ENCODE measurements at regions not wholly inside any gene's neighbourhood (a gene's known extent, or its start where the extent isn't known, plus 50 kb on each side); places are given as distances from the start of the nearest gene placed in this dataset.

DNA sequence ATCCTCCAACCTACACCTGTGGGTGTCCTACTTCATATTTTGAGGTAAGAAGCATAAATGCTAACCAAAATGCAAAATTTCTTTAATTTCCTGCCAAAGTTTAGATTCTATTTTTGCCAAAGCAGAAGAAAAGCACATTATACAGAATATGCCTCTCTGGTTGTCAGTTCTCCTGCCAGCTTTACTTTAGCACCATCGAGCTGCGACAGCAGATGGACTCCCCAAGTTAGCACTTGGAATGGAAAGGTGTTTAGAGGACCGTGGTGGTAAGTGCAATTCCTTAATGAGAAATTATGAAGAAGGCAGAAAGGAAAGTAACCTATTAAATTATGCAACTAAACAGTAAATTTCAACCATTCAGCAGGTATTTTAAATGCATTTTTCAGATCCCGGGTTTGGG lies 326.6 kb downstream of the RERGL start:
- in situ Hi-C loops (cut with HindIII; ENCODE audit: low pct_unique_long_range_greater_than_20kb, low sequenced_read_pairs): no loop called here

DNA sequence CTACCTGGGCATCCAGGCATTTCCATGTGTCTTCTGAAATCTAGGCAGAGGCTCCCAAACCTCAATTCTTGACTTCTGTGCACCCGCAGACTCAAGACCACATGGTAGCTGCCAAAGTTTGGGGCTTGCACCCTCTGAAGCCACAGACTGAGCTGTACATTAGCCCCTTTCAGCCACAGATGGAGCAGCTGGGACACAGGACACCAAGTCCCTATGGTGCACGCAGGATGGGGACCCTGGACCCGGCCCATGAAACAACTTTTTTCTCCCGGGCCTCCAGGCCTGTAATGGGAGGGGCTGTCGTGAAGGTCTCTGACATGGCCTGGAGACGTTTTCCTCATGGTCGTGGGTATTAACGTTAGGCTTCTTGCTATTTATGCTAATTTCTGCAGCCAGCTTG lies 330.0 kb downstream of the RERGL start:
- no peak for DNase-seq (ENCODE audit: low read depth in 1 of 2, low spot score in 1 of 2)
- TF ChIP-seq JUND (IDR thresholded peaks at IDR 0.05; ENCODE audit: low read depth): no peak
- in situ Hi-C loops (cut with HindIII; ENCODE audit: low pct_unique_long_range_greater_than_20kb, low sequenced_read_pairs): no loop called here

More for the DNA sequence above, 326.6 kb downstream of the RERGL start:
- TF ChIP-seq JUND (IDR thresholded peaks at IDR 0.05; ENCODE audit: low read depth): no peak
- DNase-seq (ENCODE audit: low read depth in 1 of 2, low spot score in 1 of 2): no peak

All from T47D (cell line).